Uterus (tissue), 2 donors: ENCODE measurements at regions not wholly inside any gene's neighbourhood (a gene's known extent, or its start where the extent isn't known, plus 50 kb on each side); places are given as distances from the start of the nearest gene placed in this dataset.

Source experiments
- POLR2A ChIP-seq, 2 donors: fragments of 450-650 bp; IDR thresholded peaks; one replicate each; pipeline ENCODE4 v1.6.1; 2016; ENCODE audit warnings: antibody characterized with exemption in 2 of 2, mild to moderate bottlenecking in 1 of 2, moderate library complexity in 1 of 2
- TF ChIP-seq, protein P1 (sequence below), 4 experiments: fragments of 200-600 bp in 2 of 4; fragments of 450-650 bp in 2 of 4; sonication (generic) in 2 of 4; IDR thresholded peaks; one replicate each; pipeline ENCODE4 v1.5.1; 2016 to 2019; ENCODE audit warnings: antibody characterized with exemption in 4 of 4, mild to moderate bottlenecking in 2 of 4, moderate library complexity in 1 of 4

DNA sequence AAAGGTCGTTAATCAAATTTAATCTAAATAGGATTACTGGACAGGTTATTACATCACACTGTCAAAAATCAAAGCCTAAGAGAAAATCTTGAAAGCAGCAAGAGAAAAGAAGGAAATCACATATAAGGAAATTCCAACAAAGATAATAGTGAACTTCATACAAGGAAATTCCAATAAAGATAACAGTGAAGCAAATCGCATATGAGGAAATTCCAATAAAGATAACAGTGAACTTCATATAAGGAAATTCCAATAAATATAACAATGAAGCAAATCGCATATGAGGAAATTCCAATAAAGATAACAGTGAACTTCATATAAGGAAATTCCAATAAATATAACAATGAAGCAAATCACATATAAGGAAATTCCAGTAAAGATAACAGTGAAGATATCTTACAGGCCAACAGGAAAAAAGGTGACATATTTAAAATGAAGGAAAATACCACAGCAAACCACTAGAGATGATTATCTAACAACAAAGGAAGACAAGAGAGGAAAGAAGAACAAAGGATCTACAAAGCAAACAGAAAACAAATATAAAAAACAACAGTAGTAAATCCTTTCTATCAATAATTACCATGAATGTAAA, 787.7 kb downstream of the CCDC85A start:
- no peak for TF ChIP-seq POLR2A (IDR thresholded peaks at IDR 0.05)
- TF ChIP-seq, protein P1, sequence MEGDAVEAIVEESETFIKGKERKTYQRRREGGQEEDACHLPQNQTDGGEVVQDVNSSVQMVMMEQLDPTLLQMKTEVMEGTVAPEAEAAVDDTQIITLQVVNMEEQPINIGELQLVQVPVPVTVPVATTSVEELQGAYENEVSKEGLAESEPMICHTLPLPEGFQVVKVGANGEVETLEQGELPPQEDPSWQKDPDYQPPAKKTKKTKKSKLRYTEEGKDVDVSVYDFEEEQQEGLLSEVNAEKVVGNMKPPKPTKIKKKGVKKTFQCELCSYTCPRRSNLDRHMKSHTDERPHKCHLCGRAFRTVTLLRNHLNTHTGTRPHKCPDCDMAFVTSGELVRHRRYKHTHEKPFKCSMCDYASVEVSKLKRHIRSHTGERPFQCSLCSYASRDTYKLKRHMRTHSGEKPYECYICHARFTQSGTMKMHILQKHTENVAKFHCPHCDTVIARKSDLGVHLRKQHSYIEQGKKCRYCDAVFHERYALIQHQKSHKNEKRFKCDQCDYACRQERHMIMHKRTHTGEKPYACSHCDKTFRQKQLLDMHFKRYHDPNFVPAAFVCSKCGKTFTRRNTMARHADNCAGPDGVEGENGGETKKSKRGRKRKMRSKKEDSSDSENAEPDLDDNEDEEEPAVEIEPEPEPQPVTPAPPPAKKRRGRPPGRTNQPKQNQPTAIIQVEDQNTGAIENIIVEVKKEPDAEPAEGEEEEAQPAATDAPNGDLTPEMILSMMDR (IDR thresholded peaks at IDR 0.05) = no peak
